DND-41 (cell line): ENCODE measurements at regions not wholly inside any gene's neighbourhood (a gene's known extent, or its start where the extent isn't known, plus 50 kb on each side); places are given as distances from the start of the nearest gene placed in this dataset.

Experiments
- ATAC-seq: fragments of 200-7000 bp; cut with Tn5 transposase; 3 replicates; pipeline ENCODE4 v1.9.1; 2021; ENCODE audit warnings: low read depth; ENCODE audit not compliant: insufficient read depth
- DNase-seq: peaks from one replicate; pipeline ENCODE4 v3.0.0-alpha.2; 2020
- H2AFZ ChIP-seq: 2 replicates; pipeline ENCODE4 v1.6.0; 2012; ENCODE audit warnings: low read depth, low read length
- H3K27ac ChIP-seq: 2 replicates; pipeline ENCODE4 v1.5.1; 2012; ENCODE audit warnings: low read length, inconsistent platforms
- H3K27me3 ChIP-seq: fragments of 200-600 bp; sonication (generic); 2 replicates; pipeline ENCODE4 v1.6.0; 2012; ENCODE audit warnings: low read length, mild to moderate bottlenecking, inconsistent platforms; ENCODE audit not compliant: insufficient read depth, poor library complexity
- H3K36me3 ChIP-seq: 2 replicates; pipeline ENCODE4 v1.5.1; 2012; ENCODE audit warnings: low read length, inconsistent platforms; ENCODE audit not compliant: insufficient read depth
- H3K4me1 ChIP-seq: 2 replicates; pipeline ENCODE4 v1.5.1; 2012; ENCODE audit warnings: mild to moderate bottlenecking, low read length; ENCODE audit not compliant: insufficient read depth
- H3K4me2 ChIP-seq: 2 replicates; pipeline ENCODE4 v1.6.0; 2012; ENCODE audit warnings: mild to moderate bottlenecking, moderate library complexity, low read length, inconsistent platforms; ENCODE audit not compliant: insufficient read depth
- H3K4me3 ChIP-seq, 2 experiments: fragments of 200-600 bp in 1 of 2; shearing (Covaris generic) in 1 of 2; 2 replicates each; pipeline ENCODE4 v1.5.1; 2012 to 2016; ENCODE audit warnings: inconsistent platforms in 2 of 2, low read length in 2 of 2, mild to moderate bottlenecking in 2 of 2, low read depth in 1 of 2, moderate library complexity in 1 of 2
- H3K79me2 ChIP-seq: 2 replicates; pipeline ENCODE4 v1.6.0; 2012; ENCODE audit warnings: low read length, inconsistent platforms; ENCODE audit not compliant: insufficient read depth
- H3K9ac ChIP-seq: 2 replicates; pipeline ENCODE4 v1.6.0; 2012; ENCODE audit warnings: low read depth, mild to moderate bottlenecking, inconsistent platforms, low read length, moderate library complexity
- H3K9me3 ChIP-seq: 2 replicates; pipeline ENCODE4 v1.5.1; 2012; ENCODE audit warnings: low read length, moderate library complexity, mild to moderate bottlenecking, inconsistent platforms; ENCODE audit not compliant: insufficient read depth, severe bottlenecking
- H4K20me1 ChIP-seq: 2 replicates; pipeline ENCODE4 v1.6.0; 2012; ENCODE audit warnings: low read length; ENCODE audit not compliant: insufficient read depth
- EZH2 ChIP-seq: IDR thresholded peaks from 3 replicates; pipeline ENCODE4 v1.6.1; 2012; ENCODE audit warnings: borderline replicate concordance, low read depth, mild to moderate bottlenecking, moderate library complexity, low read length, inconsistent platforms; ENCODE audit not compliant: severe bottlenecking
- TF ChIP-seq, protein P1 (sequence below): IDR thresholded peaks from 2 replicates; pipeline ENCODE4 v1.5.1; 2012; ENCODE audit warnings: borderline replicate concordance, low read length, moderate library complexity, mild to moderate bottlenecking; ENCODE audit not compliant: poor library complexity, severe bottlenecking; ENCODE audit errors: extremely low read depth

DNA sequence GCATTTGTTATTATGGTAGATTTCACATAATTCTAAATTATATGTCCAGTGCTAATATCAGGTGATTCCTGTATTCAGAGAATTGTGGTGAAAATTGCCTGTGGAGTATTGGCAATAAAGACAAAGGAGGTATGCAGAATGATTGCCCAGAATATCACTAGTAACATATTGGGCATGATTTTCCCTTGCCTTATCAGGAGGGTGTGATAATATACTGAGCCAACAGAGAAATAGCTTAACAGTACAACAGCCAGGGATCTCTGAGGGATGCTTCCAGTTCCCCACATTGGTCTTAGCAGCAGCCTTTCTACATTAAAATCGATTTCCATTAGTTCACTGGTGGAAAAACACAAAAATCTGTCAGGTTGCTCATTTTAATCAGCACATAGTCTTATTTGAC lies 122.9 kb upstream of the COL3A1 start:
- Histone ChIP-seq H3K79me2 (no peaks in the 10 kb centered on the region), H3K9me3 (no peaks in the 10 kb centered on the region), H3K36me3 (no peaks in the 10 kb centered on the region), H3K4me3 (no peak overlapping the region), H4K20me1 (no peaks in the 10 kb centered on the region), H3K4me2 (no peak overlapping the region), H3K4me1 (no peaks in the 10 kb centered on the region), H3K27me3 (no peaks in the 10 kb centered on the region), H3K27ac (no peak overlapping the region), H2AFZ (no peak overlapping the region), H3K9ac (no peak overlapping the region)
- DNase-seq (no peak), ATAC-seq (no peak)
- TF ChIP-seq, protein P1, sequence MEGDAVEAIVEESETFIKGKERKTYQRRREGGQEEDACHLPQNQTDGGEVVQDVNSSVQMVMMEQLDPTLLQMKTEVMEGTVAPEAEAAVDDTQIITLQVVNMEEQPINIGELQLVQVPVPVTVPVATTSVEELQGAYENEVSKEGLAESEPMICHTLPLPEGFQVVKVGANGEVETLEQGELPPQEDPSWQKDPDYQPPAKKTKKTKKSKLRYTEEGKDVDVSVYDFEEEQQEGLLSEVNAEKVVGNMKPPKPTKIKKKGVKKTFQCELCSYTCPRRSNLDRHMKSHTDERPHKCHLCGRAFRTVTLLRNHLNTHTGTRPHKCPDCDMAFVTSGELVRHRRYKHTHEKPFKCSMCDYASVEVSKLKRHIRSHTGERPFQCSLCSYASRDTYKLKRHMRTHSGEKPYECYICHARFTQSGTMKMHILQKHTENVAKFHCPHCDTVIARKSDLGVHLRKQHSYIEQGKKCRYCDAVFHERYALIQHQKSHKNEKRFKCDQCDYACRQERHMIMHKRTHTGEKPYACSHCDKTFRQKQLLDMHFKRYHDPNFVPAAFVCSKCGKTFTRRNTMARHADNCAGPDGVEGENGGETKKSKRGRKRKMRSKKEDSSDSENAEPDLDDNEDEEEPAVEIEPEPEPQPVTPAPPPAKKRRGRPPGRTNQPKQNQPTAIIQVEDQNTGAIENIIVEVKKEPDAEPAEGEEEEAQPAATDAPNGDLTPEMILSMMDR, result no peak
- no peak for TF ChIP-seq EZH2

DNA sequence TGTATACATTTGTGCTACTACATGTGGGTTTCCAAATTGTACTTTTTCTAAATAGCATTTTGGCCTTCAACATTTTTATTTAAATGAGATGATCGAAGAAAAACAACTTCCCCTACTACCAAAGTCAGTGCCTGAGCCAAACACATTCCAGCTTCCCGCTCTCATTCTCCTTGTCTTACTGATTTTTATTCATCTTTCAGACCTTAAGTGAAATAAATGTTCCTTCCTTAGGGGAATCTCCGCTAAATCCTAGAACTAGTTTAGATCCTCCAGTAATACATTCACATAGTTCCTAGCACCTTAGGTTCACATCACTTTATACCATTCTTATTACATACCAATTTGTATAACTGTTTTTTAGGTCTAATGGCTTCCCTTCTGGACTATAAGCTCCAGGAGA lies 122.3 kb upstream of the COL3A1 start:
- no peak overlapping the region for H3K4me3 ChIP-seq
- H4K20me1 ChIP-seq, result no peaks in the 10 kb centered on the region
- H3K9me3 ChIP-seq, result no peaks in the 10 kb centered on the region
- H2AFZ ChIP-seq, result no peak overlapping the region
- H3K27ac ChIP-seq, result no peak overlapping the region
- DNase-seq (no peak), ATAC-seq (no peak)
- TF ChIP-seq, protein P1, result no peak
- no peak for TF ChIP-seq EZH2
- H3K4me1 ChIP-seq, result no peaks in the 10 kb centered on the region
- H3K4me2 ChIP-seq, result no peak overlapping the region
- no peaks in the 10 kb centered on the region for H3K36me3 ChIP-seq
- no peaks in the 10 kb centered on the region for H3K79me2 ChIP-seq
- no peaks in the 10 kb centered on the region for H3K27me3 ChIP-seq
- no peak overlapping the region for H3K9ac ChIP-seq

DNA sequence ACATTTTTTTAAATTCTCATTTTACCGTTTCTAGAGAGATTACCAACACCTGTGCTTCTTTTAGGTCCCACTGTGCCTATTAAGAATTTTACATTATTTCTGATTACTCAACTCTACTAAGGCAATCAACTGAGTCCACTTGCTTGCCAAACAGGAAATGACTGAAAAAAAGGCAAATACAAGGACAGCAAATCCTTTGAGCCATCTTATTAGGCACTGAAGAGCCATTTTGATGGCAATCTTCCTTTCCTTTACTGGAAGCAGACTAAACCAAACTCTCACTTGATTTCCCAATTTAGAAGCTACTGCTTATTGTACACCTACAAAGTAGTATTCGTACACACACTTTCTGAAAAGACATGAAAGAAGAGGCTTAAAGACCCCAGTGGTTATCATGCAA lies 121.4 kb upstream of the COL3A1 start:
- DNase-seq (no peak), ATAC-seq (no peak)
- H3K27ac ChIP-seq, result no peak overlapping the region
- H3K4me1 ChIP-seq, result no peaks in the 10 kb centered on the region
- no peaks in the 10 kb centered on the region for H3K79me2 ChIP-seq
- H3K27me3 ChIP-seq, result no peaks in the 10 kb centered on the region
- no peak overlapping the region for H3K4me3 ChIP-seq
- no peaks in the 10 kb centered on the region for H4K20me1 ChIP-seq
- no peaks in the 10 kb centered on the region for H3K36me3 ChIP-seq
- TF ChIP-seq, protein P1, result no peak
- TF ChIP-seq EZH2, result no peak
- no peak overlapping the region for H2AFZ ChIP-seq
- H3K9me3 ChIP-seq, result no peaks in the 10 kb centered on the region
- H3K4me2 ChIP-seq, result no peak overlapping the region
- H3K9ac ChIP-seq, result no peak overlapping the region

DNA sequence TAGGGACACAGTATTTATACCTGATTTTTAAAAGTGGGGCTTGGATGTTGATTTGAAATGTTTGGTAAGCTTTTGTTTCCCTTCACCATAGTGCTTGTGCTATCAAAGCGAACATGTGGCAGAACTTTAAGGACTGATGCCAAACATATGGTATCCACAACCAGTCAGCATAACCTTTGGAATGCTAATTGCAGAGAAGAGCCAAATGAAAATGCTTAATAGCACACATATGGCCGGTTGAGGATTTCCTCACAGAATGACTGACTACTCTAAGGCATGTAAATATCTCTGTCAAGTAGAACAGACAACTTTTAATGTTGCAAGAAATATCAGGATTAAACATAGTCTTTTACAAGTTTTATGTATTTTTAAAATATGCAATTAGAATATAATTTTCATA lies 120.9 kb upstream of the COL3A1 start:
- no peak for ATAC-seq
- H3K9ac ChIP-seq, result no peak overlapping the region
- no peaks in the 10 kb centered on the region for H3K27me3 ChIP-seq
- H3K4me3 ChIP-seq, result no peak overlapping the region
- no peak overlapping the region for H2AFZ ChIP-seq
- H3K79me2 ChIP-seq, result no peaks in the 10 kb centered on the region
- no peaks in the 10 kb centered on the region for H3K4me1 ChIP-seq
- DNase-seq, result no peak
- H3K27ac ChIP-seq, result no peak overlapping the region
- H4K20me1 ChIP-seq, result no peaks in the 10 kb centered on the region
- TF ChIP-seq EZH2, result no peak
- TF ChIP-seq, protein P1, result no peak
- no peaks in the 10 kb centered on the region for H3K36me3 ChIP-seq
- H3K4me2 ChIP-seq, result no peak overlapping the region
- H3K9me3 ChIP-seq, result no peaks in the 10 kb centered on the region
